Left lung (tissue), 4 donors: ENCODE measurements at regions not wholly inside any gene's neighbourhood (a gene's known extent, or its start where the extent isn't known, plus 50 kb on each side); places are given as distances from the start of the nearest gene placed in this dataset.

Experiments used
- ATAC-seq: fragments of 200-7000 bp; cut with Tn5 transposase; one replicate; pipeline ENCODE4 v1.9.1; 2020; ENCODE audit warnings: moderate library complexity
- DNase-seq, 4 donors: peaks; one replicate each; pipeline ENCODE4 v3.0.0-alpha.2; 2013 to 2020
- H3K27ac ChIP-seq, 2 donors: fragments of 200-600 bp; sonication (generic) in 1 of 2; one replicate each; pipeline versions ENCODE4 v1.5.0 to v1.8.0; 2020 to 2021
- H3K27me3 ChIP-seq, 2 donors: fragments of 200-600 bp; sonication (generic) in 1 of 2; one replicate each; pipeline versions ENCODE4 v1.5.0 to v1.8.0; 2020 to 2021
- H3K36me3 ChIP-seq, 2 donors: fragments of 200-600 bp; sonication (generic) in 1 of 2; one replicate each; pipeline versions ENCODE4 v1.5.0 to v1.8.0; 2020 to 2021
- H3K4me1 ChIP-seq, 2 donors: fragments of 200-600 bp; one replicate each; pipeline ENCODE4 v1.8.0; 2021
- H3K4me3 ChIP-seq, 2 donors: fragments of 200-600 bp; sonication (generic) in 1 of 2; one replicate each; pipeline versions ENCODE4 v1.5.0 to v1.8.0; 2020 to 2021; ENCODE audit warnings: mild to moderate bottlenecking in 1 of 2
- H3K9me3 ChIP-seq, 2 donors: fragments of 200-600 bp; sonication (generic) in 1 of 2; one replicate each; pipeline versions ENCODE4 v1.5.0 to v1.8.0; 2020 to 2021
- intact Hi-C, 2 donors: fragments of 100-400 bp; cut with DNase I; formaldehyde crosslinking; loops; one replicate each; pipeline versions ENCODE4 v1.11.2 to v1.14.2; 2022
- TF ChIP-seq, protein P1 (sequence below), 2 donors: fragments of 200-600 bp; sonication (generic) in 1 of 2; IDR thresholded peaks; one replicate each; pipeline versions ENCODE4 v1.5.0 to v1.8.0; 2021; ENCODE audit warnings: antibody characterized with exemption in 2 of 2
- donor health status: DM: no; HTN: yes; CAD: no.
- donor health status: DM: no; HTN: no; CAD: no.

DNA sequence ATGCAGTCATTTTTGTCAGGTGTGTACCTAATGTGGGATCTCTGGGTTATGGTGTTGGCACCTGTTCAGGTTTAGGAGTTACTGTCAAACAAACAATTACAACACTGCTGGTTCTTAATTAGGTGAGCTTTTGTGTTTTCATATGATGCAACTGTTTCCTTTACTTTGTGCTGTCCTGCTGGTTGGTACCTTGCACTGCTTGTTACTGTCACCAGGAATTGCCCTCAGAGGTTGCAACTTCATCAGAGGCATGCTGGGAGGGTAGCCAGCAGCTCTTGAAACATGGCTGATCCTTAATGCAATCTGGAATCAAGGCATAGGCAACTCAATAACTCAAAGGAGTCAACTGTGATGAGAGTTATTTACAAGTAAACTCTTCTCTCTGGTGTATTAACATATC lies 400.3 kb downstream of the MIAT start:
- Histone ChIP-seq H3K27ac (no peak overlapping the region), H3K4me1 (no peaks in the 10 kb centered on the region), H3K9me3 (no peaks in the 10 kb centered on the region), H3K4me3 (no peak overlapping the region), H3K27me3 (peaks cover 0 to 19% of the 10 kb centered on the region in 2 donors), H3K36me3 (no peaks in the 10 kb centered on the region)
- DNase-seq (no peak), ATAC-seq (no peak)
- intact Hi-C loops: no loop called here
- TF ChIP-seq, protein P1, sequence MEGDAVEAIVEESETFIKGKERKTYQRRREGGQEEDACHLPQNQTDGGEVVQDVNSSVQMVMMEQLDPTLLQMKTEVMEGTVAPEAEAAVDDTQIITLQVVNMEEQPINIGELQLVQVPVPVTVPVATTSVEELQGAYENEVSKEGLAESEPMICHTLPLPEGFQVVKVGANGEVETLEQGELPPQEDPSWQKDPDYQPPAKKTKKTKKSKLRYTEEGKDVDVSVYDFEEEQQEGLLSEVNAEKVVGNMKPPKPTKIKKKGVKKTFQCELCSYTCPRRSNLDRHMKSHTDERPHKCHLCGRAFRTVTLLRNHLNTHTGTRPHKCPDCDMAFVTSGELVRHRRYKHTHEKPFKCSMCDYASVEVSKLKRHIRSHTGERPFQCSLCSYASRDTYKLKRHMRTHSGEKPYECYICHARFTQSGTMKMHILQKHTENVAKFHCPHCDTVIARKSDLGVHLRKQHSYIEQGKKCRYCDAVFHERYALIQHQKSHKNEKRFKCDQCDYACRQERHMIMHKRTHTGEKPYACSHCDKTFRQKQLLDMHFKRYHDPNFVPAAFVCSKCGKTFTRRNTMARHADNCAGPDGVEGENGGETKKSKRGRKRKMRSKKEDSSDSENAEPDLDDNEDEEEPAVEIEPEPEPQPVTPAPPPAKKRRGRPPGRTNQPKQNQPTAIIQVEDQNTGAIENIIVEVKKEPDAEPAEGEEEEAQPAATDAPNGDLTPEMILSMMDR (IDR thresholded peaks at IDR 0.05): no peak

DNA sequence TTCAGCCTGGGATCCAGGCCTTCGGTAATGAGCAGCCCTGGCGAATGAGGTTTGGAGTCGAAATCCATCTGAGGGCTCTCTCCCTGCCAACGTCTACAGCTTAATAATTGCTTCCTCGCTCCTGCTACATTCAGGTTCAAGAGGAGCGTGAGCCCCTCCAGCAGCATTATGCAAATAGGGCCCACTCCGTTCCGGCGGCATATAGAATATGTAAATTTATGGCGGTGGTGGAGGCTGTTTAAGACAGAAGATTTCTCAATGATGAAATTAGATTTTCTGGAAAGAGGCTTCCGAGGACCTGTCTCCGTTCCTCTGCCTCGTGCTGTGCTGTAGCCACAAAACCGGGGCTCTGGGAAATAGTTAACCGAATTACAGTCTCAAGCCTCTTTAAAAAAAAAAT lies 402.8 kb downstream of the MIAT start:
- H3K9me3 ChIP-seq: no peaks in the 10 kb centered on the region
- no peak for DNase-seq
- H3K27me3 ChIP-seq: peaks cover 0 to 37% of the 10 kb centered on the region in 2 donors
- ATAC-seq: no peak
- no peak overlapping the region for H3K27ac ChIP-seq
- TF ChIP-seq, protein P1 (IDR thresholded peaks at IDR 0.05): no peak
- H3K36me3 ChIP-seq: no peaks in the 10 kb centered on the region
- no peaks in the 10 kb centered on the region for H3K4me1 ChIP-seq
- H3K4me3 ChIP-seq: no peak overlapping the region
- intact Hi-C loops: no loop called here

DNA sequence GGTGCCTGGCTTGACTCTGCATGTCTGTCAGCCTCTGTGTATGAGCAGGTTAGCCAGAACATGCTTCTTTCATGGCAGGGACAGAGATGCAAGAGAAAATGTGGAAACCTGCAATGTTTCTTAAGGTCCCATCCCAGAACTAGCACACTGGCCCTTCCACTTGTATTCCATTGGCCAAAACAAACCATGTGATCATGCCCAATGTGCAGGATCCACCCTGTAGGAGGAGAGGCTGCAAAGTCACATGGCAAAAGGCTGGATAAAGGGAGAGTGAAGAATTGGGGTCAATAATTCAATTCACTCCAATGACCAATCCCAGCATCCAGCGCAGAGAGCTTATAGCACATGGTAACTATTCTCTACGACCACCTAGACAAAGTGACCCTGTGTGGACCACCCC lies 405.5 kb downstream of the MIAT start:
- Histone ChIP-seq H3K27me3 (peaks cover 0 to 52% of the 10 kb centered on the region in 2 donors), H3K36me3 (no peaks in the 10 kb centered on the region), H3K4me1 (no peaks in the 10 kb centered on the region), H3K9me3 (no peaks in the 10 kb centered on the region), H3K27ac (no peak overlapping the region), H3K4me3 (no peak overlapping the region)
- TF ChIP-seq, protein P1 (IDR thresholded peaks at IDR 0.05): no peak
- ATAC-seq (no peak), DNase-seq (no peak)
- intact Hi-C loops: no loop called here

DNA sequence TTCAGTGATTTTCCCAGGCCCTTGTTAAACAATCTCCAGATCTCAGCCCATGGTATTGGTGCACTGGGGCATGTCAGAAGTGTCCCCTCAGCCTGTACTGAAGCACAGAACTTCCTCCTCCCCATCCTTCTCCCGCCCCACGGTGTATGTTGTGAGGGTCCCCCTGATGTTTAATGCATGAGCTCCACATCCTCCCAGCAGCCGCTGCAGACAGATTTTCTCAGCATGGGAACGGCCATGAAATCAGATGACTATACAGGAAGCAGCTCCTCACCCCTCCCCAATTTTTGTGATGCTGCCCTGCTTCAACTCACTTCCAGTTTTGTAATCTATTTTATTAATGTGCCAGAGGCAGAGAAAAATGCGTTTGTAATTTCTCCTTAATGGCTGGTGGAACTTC lies 406.0 kb downstream of the MIAT start:
- Histone ChIP-seq H3K36me3 (no peaks in the 10 kb centered on the region), H3K27ac (no peak overlapping the region), H3K9me3 (no peaks in the 10 kb centered on the region), H3K4me1 (no peaks in the 10 kb centered on the region), H3K27me3 (peaks cover 0 to 52% of the 10 kb centered on the region in 2 donors), H3K4me3 (no peak overlapping the region)
- DNase-seq (peak in 1 of 4 donors; percentile 4), ATAC-seq (no peak)
- intact Hi-C loops: no loop called here
- TF ChIP-seq, protein P1 (IDR thresholded peaks at IDR 0.05): no peak

DNA sequence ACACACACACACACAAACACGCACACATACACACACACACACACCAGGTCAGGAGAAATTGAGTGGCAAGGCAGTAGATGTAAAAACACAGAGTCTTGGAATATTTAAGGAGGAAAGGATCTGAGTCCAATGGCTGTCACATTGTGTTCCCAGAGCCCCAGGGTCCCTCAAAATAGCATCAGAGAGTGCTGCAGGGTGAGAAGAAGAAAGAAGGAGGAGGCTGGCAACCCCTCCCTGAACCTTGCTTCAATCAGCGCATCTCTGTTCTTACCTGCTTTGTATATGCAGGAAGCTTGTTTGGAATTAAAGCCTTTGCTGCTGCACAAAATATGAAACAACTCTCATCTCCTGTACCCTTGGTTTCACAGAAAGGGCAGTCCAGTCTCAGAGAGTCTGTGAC lies 406.5 kb downstream of the MIAT start:
- DNase-seq (no peak), ATAC-seq (no peak)
- TF ChIP-seq, protein P1 (IDR thresholded peaks at IDR 0.05): no peak
- Histone ChIP-seq H3K9me3 (no peaks in the 10 kb centered on the region), H3K4me3 (no peak overlapping the region), H3K27ac (no peak overlapping the region), H3K4me1 (no peaks in the 10 kb centered on the region), H3K27me3 (peaks cover 0 to 52% of the 10 kb centered on the region in 2 donors), H3K36me3 (no peaks in the 10 kb centered on the region)
- intact Hi-C loops: no loop called here
